WTC11 (cell line): ENCODE measurements at regions not wholly inside any gene's neighbourhood (a gene's known extent, or its start where the extent isn't known, plus 50 kb on each side); places are given as distances from the start of the nearest gene placed in this dataset.

Source experiments
- TF ChIP-seq, protein P1 (sequence below): fragments of 200-600 bp; IDR thresholded peaks from 2 replicates; pipeline ENCODE4 v1.8.0; 2022; ENCODE audit warnings: antibody characterized with exemption
- TF ChIP-seq, protein P2 (sequence below): sonication (generic); formaldehyde crosslinking; IDR thresholded peaks from 2 replicates; pipeline ENCODE4 v1.8.0; 2023; ENCODE audit warnings: missing genetic modification reagents

DNA sequence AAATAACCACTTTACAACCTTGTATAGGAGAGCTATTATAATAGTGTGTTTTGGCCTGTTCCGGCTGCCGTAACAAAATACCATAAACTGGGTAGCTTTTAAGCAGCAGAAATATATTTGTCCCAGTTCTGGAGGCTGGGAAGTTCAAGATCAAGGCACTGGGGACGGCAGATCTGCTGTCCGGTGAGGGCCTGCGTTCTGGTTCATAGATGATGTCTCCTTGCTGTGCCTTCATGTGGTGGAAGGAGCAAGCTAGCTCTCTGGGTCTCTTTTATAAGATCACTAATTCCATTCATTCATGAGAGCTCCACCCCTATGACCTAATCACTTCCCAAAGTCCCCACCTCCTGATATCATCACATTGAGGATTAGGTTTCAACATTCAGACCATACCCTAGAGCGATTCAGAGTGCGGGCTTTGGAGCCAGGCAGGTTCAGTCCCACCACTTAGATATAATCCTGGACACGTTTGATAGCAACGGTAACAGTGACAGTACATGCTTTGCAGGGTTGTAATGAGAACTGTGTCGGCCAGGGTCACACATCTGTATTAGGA is 76.2 kb upstream of the ZFHX3 start:
- TF ChIP-seq, protein P1, sequence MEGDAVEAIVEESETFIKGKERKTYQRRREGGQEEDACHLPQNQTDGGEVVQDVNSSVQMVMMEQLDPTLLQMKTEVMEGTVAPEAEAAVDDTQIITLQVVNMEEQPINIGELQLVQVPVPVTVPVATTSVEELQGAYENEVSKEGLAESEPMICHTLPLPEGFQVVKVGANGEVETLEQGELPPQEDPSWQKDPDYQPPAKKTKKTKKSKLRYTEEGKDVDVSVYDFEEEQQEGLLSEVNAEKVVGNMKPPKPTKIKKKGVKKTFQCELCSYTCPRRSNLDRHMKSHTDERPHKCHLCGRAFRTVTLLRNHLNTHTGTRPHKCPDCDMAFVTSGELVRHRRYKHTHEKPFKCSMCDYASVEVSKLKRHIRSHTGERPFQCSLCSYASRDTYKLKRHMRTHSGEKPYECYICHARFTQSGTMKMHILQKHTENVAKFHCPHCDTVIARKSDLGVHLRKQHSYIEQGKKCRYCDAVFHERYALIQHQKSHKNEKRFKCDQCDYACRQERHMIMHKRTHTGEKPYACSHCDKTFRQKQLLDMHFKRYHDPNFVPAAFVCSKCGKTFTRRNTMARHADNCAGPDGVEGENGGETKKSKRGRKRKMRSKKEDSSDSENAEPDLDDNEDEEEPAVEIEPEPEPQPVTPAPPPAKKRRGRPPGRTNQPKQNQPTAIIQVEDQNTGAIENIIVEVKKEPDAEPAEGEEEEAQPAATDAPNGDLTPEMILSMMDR, result no peak
- TF ChIP-seq, protein P2, sequence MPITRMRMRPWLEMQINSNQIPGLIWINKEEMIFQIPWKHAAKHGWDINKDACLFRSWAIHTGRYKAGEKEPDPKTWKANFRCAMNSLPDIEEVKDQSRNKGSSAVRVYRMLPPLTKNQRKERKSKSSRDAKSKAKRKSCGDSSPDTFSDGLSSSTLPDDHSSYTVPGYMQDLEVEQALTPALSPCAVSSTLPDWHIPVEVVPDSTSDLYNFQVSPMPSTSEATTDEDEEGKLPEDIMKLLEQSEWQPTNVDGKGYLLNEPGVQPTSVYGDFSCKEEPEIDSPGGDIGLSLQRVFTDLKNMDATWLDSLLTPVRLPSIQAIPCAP, result no peak
